GM12874 (cell line): ENCODE measurements at regions not wholly inside any gene's neighbourhood (a gene's known extent, or its start where the extent isn't known, plus 50 kb on each side); places are given as distances from the start of the nearest gene placed in this dataset.

Experiments used
- TF ChIP-seq, protein P1 (sequence below): IDR thresholded peaks from 2 replicates; pipeline ENCODE4 v1.5.1; 2011; ENCODE audit warnings: low read depth, mild to moderate bottlenecking, control low read depth, low read length, moderate library complexity; ENCODE audit not compliant: insufficient read depth

DNA sequence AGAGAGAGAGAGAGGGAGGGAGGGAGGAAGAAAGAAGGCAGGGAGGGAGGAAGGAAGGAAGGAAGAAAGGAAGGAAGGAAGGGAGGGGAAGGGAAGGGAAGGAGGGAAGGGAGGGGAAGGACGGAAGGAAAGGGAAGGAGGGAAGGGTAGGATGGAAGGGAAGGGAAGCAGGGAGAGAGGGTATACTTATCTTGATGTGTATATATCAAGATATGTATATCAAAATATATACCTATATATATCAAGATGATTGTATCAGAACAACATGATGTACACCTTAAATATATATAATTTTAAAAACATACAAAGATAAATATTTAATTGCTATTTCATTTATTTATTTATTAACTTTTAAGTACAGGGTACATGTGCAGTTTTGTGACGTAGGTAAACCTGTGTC, 96.8 kb upstream of the ADAMTS16 start:
- TF ChIP-seq, protein P1, sequence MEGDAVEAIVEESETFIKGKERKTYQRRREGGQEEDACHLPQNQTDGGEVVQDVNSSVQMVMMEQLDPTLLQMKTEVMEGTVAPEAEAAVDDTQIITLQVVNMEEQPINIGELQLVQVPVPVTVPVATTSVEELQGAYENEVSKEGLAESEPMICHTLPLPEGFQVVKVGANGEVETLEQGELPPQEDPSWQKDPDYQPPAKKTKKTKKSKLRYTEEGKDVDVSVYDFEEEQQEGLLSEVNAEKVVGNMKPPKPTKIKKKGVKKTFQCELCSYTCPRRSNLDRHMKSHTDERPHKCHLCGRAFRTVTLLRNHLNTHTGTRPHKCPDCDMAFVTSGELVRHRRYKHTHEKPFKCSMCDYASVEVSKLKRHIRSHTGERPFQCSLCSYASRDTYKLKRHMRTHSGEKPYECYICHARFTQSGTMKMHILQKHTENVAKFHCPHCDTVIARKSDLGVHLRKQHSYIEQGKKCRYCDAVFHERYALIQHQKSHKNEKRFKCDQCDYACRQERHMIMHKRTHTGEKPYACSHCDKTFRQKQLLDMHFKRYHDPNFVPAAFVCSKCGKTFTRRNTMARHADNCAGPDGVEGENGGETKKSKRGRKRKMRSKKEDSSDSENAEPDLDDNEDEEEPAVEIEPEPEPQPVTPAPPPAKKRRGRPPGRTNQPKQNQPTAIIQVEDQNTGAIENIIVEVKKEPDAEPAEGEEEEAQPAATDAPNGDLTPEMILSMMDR = no peak

DNA sequence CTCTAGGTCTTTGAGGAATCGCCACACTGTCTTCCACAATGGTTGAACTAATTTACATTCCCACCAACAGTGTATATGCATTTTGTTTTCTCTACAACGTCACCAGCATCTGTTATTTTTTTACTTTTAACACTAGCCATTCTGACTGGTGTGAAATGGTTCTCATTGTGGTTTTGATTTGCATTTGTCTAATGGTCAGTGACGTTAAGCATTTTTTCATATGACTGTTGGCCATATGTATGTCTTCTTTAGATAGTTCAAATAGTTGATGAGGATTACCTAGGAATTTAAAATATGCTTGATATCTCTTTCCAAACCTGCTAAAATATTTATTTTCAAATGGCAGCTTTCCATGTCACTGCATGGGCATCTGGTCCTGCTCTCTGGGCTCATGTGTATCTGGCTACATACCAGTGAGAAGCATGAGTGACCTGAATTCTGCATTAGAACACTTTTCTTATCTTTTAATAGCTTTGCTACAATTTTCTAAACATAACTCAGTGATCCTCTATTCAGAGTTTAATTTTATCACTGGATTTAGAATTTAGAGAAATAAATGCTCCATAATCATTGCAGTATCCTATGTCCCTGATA, 95.8 kb upstream of the ADAMTS16 start:
- TF ChIP-seq, protein P1 = no peak

DNA sequence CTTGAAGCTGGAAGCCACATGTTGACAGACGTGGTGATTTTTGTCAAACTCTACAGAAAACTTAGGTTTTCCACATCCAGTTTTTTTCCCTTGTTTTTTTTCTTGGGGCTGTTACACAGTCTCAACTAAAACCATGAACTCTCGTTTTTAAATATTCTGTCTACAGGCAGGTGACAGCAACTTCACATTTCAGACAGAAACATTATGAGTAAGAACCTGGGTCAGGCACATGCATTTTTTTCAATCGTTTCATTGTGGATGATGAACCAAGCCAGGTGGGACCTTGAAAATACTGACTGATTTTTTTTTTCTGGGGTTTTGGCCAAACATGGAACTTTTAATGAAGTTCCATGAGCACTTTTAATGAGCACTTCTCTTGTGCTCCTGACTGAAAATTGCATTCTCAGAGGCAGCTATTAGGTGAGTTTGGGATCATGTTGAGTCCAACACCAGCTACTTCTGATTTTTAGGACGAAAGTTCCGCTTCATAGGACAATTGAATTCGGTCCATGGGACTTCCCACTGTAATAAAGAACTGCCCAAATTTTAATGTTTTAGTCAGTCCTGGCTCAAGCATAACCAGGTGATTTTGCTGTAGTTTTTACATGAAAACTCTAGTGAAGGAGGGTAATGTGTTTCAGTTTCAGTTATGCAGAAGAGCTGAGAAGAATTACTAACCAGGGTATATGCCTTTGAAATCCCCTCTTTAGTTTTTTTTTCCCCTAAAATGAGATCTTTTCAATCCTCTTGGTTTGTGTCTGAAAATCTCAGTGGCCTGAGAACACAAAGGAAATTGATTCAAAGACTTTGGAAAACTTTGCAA, 93.2 kb upstream of the ADAMTS16 start:
- TF ChIP-seq, protein P1 = no peak

DNA sequence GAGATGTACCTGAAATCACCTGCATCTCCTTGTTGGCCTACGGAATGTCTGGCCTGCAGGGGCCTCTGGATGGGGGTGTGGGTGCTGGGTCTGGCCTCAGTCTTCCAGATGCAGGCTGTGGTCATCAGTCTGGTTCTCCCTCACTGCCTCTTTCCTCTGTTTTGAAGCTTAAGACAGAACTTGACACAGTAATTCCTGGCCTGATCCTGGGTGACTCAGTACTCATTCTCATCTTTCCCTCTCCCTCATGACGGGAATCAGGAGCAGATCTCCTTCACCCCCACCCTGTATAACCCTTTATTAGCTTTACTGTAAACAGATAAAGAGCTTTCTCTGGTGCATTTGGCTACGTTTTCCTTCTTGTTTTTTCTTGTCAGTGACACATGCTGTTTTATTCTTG, 89.3 kb upstream of the ADAMTS16 start:
- TF ChIP-seq, protein P1 = no peak

DNA sequence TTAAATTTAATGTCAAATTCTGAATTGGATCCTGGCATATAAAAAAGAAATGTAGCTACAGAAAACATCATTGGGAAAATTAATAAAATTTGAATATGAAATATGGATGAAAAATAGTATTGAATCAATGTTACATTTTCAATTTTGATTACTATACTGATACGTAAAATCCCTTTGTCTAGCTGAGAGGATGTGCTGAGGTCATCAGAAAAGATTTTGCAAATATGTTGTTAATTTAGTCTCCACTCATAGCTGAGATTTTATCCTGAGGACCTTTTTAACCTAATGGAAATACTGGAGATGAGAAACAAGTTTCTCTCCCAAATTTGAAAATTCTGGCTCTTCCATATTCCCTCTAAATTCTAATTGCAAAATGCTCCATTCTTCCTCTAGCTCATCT, 84.4 kb upstream of the ADAMTS16 start:
- TF ChIP-seq, protein P1 = no peak

DNA sequence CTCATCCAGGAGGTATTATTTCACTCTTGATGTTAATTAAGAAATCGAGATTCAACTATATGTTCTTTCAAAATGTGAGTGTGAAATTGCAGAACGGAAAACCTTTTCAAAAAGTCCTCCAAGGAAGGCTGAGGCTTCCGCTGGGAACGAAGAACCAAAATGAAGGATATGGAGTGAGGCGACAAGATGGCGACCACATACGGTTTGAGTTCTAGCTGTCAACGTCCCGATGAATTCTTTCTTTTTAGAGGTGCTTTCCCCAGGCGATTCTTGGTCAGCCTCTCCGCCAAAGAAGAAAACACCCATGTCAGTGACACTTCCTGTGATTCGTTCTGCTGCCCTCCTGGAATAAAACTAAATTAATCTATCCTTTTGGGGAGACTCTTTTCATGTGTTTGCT, 78.3 kb upstream of the ADAMTS16 start:
- TF ChIP-seq, protein P1 = no peak

DNA sequence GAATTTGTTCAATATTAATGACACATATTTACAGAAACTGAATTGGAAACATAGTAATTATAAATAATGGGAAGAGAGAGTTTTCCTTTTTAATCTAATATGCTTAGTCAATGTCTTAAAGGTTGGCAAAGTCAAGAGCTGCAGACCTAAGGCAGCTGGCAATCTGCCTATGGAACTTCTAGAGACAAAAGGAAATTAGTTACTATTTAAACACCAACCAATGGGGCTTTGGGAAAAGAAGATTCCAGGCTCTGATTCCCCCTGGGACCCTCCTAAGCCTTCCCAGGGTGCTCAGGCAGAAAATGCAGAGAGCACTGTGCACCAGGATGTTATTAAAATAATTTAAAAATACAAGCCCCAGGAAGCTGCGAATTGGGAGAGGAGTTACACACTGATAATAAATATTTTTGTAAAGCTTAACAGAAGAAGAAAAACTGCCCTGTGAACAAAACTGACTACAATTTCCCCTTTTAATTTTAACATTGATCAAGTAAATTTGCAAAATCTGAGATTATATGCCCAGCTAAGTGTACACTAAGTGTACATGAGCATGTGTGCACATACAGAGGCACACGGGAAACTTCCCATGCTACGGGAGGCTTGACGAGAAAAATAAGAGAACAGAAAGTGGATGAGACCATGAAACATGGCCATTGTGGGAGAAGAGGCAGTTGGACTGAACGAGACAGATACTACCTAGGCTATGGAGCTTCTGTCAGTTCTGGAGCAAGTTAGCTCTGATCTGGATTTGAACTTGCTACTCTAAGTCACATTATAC, 77.4 kb upstream of the ADAMTS16 start:
- TF ChIP-seq, protein P1 = no peak
